ENCODE measurements at regions not wholly inside any gene's neighbourhood (a gene's known extent, or its start where the extent isn't known, plus 50 kb on each side); places are given as distances from the start of the nearest gene placed in this dataset.
"Not testable (repeated sequence)": the region's sequence is repeated elsewhere in the genome, so short reads cannot be mapped to it uniquely, and the experiment has no call there.

- not testable (repeated sequence) for H3K27me3 Mint-ChIP-seq (ENCODE audit: insufficient read depth); DNase-seq; H3K4me3 Mint-ChIP-seq; H3K36me3 Mint-ChIP-seq (ENCODE audit: low read depth); H3K4me1 Mint-ChIP-seq (ENCODE audit: low read depth); H3K27ac Mint-ChIP-seq
- peaks cover 48% of the 10 kb centered on the region for H3K9me3 Mint-ChIP-seq
Measured at GRCh38 chr12:131207841-131208240, 254.1 kb downstream of the ADGRD1 start.

- Mint-ChIP-seq H3K9me3 (peaks cover 42% of the 10 kb centered on the region), H3K36me3 (ENCODE audit: low read depth) (no peaks in the 10 kb centered on the region; the same call in 1 of the 2 replicates), H3K4me1 (ENCODE audit: low read depth) (no peaks in the 10 kb centered on the region), H3K4me3 (no peak overlapping the region), H3K27ac (no peak overlapping the region), H3K27me3 (ENCODE audit: insufficient read depth) (no peaks in the 10 kb centered on the region)
- no peak for DNase-seq
- no peak for TF ChIP-seq CTCF (IDR thresholded peaks at IDR 0.05)
Measured at GRCh38 chr12:131208425-131208824, 254.7 kb downstream of the ADGRD1 start.

GRCh38 chr12:131209082-131210070, 255.7 kb downstream of the ADGRD1 start:
- Mint-ChIP-seq H3K36me3 (ENCODE audit: low read depth) (no peaks in the 10 kb centered on the region; the same call in 1 of the 2 replicates), H3K4me3 (no peak overlapping the region), H3K4me1 (ENCODE audit: low read depth) (no peaks in the 10 kb centered on the region), H3K27ac (no peak overlapping the region), H3K9me3 (peaks cover 36% of the 10 kb centered on the region), H3K27me3 (ENCODE audit: insufficient read depth) (no peaks in the 10 kb centered on the region)
- no peak for TF ChIP-seq CTCF (IDR thresholded peaks at IDR 0.05)
- DNase-seq = no peak

GRCh38 chr12:131210506-131211339, 257.0 kb downstream of the ADGRD1 start:
- no peak overlapping the region for H3K4me3 Mint-ChIP-seq
- DNase-seq = no peak

GRCh38 chr12:131211340-131211938, 257.7 kb downstream of the ADGRD1 start:
- no peaks in the 10 kb centered on the region for H3K27me3 Mint-ChIP-seq (ENCODE audit: insufficient read depth)
- no peaks in the 10 kb centered on the region; the same call in 1 of the 2 replicates for H3K36me3 Mint-ChIP-seq (ENCODE audit: low read depth)
- no peaks in the 10 kb centered on the region for H3K4me1 Mint-ChIP-seq (ENCODE audit: low read depth)
- TF ChIP-seq CTCF (IDR thresholded peaks at IDR 0.05) = no peak
- no peak overlapping the region for H3K27ac Mint-ChIP-seq
- H3K9me3 Mint-ChIP-seq = peaks cover 38% of the 10 kb centered on the region
- H3K4me3 Mint-ChIP-seq = no peak overlapping the region
- no peak for DNase-seq

More at GRCh38 chr12:131210506-131211339, 257.0 kb downstream of the ADGRD1 start:
- H3K27me3 Mint-ChIP-seq (ENCODE audit: insufficient read depth) = no peaks in the 10 kb centered on the region
- H3K4me1 Mint-ChIP-seq (ENCODE audit: low read depth) = no peaks in the 10 kb centered on the region
- H3K36me3 Mint-ChIP-seq (ENCODE audit: low read depth) = no peaks in the 10 kb centered on the region; the same call in 1 of the 2 replicates
- H3K9me3 Mint-ChIP-seq = peaks cover 34% of the 10 kb centered on the region
- no peak for TF ChIP-seq CTCF (IDR thresholded peaks at IDR 0.05)
- H3K27ac Mint-ChIP-seq = no peak overlapping the region
